Activated CD8-positive, alpha-beta memory T cell treated with anti-CD3 and anti-CD28 coated beads, Interleukin-2, amount 50 U/mL, for 1 hour (primary cell): ENCODE measurements at regions not wholly inside any gene's neighbourhood (a gene's known extent, or its start where the extent isn't known, plus 50 kb on each side); places are given as distances from the start of the nearest gene placed in this dataset.
"Not testable (repeated sequence)": the region's sequence is repeated elsewhere in the genome, so short reads cannot be mapped to it uniquely, and the experiment has no call there.

Experiments
- DNase-seq: peaks from one replicate; pipeline ENCODE4 v3.0.0-alpha.2; 2020; ENCODE audit errors: extremely low read depth

- not testable (repeated sequence) for DNase-seq
These were observed 206.9 kb downstream of the NPIPB11 start for GRCh38 chr16:29199626-29200025.

DNA sequence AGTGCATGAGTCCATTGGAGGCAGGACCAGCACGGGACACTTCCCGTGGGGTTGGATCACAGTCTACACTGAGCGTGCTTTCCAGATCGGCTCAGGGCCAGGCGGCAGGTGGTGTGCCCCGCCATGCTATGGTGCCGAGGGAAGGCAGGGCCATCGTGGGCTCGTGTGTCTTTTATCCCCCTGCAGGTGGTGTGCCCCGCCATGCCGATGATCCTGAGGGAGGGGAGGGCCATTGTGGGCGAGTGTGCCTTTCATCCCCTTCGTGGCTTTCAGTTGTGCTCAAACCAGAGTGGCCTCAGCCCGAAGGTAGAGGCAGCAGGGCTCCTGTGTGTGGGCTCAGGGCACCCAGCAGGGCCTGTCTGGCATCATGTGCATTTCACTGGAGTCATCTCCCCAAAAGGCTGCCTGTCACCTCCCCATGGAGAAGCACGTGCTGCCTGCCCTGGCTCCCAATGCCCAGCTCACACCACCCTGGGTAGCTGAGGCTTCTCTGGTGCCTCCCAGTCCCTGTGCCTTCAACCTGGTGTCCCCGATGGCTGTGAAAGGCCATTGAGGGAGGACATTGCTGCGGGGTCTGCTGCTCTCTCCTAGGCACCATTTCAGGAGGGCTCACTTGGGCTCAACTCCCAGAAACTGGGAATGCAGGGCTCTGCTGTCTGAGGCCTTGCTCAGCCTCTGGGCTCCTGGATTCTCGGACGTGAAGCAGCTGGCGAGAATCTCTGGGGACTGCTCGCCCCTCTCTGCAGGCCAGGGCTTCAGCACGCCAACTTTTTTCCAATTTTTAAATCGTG is 207.6 kb downstream of the NPIPB11 start:
- DNase-seq, result no peak

- no peak for DNase-seq
These were observed 208.3 kb downstream of the NPIPB11 start for GRCh38 chr16:29198231-29198630.

GRCh38 chr16:29197494-29198100 is 208.9 kb downstream of the NPIPB11 start:
- not testable (repeated sequence) for DNase-seq

DNA sequence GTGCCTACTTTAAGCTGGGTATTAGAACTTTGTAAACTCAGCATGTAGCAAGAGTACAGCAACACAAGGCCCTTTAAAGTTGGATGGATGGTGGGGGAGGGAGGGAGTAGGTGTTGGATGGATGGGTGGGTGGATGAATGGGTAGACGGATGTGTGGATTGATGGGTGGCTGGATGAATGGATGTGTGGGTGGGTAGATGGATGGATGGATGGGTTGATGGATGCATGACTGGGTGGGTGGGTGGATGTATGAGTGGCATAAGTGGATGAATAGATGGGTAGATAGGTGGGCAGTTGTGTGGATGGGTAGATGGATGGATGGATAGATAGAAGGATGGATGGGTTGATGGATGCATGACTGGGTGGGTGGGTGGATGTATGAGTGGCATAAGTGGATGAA is 209.8 kb downstream of the NPIPB11 start:
- DNase-seq, result not testable (repeated sequence)

DNA sequence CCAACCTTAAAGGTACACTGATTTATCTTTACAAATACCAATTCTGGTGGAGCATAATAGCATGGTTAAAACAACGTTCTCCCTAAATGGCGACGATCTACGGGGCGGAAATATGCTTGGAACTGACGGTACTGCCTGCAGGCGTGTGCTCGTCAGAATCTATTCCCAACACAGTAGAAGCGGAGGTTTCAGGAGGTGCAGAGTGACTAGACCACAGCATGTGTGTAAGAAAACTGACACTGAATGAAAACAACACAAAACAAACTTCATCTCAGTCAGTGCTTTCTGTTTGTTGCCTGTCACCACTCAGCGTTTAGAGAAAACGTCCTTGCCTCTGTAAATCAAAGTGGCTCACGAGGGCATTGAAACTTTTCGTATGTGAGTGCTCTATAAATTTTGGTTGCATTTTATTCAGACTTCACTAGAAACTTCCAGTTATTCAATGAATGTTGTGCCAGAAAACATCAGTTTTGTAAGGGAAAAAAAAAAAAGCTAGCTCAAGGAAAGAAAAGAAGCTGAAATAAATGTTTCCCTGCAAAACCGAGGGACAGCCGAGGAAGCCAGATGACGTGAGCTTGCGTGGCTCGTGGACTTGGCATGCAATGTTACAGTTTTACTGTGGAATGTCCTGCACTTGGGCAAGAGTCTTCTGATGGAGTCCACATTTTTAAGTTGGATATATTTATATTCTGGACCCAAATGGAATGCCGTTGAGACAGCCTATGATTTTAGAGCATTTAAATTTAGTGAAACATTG is 210.4 kb downstream of the LAT start:
- DNase-seq, result not testable (repeated sequence)

DNA sequence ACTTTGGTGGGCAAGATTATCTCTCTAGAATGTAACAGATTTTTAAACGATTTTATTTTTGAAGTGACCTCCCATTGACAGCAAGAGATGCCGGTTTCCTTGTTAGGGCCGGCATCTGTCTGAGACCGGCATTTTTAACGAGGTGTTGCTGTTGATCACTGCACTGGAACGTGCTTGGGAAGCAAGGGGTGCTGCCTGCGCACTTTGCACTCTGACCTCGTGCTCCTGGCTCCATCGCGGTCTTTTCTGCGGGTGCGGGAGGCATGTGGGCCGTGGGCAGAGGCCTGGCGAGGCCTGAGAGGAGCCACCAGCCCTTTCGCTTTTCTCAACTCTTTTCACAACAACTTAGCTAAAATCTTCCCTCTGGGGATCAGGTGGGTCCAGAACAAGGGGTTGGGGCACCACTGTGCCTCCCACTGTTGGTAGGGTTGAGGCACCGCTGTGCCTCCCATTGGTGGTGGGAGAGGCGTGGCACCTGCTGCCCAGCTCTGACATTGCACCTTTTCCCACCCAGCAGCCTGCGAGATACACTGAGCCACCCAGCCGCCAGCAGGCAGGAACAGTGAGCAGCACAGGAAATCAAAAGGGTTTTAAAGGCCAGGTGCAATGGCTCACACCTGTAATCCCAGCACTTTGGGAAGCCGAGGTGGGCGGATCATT is 209.5 kb downstream of the LAT start:
- not testable (repeated sequence) for DNase-seq

DNA sequence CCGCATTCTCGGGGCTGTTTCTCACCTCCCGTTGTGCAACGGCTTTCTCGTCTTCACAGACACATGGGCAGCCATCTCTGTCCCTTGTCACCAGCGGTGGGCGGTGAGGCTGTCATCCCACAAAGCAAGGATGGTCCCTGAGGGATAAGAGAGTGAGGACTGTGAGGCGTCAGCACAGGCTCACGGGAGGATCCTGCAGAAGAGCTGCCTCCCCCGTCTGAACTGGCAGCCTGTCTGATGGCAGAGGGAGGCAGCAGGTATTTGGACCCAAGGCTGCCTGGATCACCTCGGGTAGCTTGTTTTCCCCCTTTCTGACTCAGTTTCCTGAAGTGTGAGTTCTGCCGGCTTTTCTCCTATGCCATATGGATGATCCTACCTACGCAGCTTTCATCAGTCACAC is 208.8 kb downstream of the LAT start:
- DNase-seq, result not testable (repeated sequence)

DNA sequence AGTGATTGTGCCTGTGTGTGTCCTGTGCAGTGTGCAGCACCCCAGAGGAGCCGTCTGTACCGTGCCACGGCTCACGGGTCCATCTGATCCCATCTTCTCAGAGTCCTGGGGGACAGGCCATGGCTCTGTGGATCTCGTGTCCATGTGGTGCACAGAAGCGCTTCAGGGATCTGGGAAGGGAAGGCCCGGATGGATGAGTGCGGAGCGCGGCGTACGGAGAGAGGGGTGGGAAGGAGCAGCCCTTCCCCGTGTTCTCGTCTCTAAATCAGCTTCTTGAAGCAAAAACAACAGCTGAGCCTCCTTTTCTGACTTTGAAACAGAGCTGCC is 208.4 kb downstream of the LAT start:
- not testable (repeated sequence) for DNase-seq

DNA sequence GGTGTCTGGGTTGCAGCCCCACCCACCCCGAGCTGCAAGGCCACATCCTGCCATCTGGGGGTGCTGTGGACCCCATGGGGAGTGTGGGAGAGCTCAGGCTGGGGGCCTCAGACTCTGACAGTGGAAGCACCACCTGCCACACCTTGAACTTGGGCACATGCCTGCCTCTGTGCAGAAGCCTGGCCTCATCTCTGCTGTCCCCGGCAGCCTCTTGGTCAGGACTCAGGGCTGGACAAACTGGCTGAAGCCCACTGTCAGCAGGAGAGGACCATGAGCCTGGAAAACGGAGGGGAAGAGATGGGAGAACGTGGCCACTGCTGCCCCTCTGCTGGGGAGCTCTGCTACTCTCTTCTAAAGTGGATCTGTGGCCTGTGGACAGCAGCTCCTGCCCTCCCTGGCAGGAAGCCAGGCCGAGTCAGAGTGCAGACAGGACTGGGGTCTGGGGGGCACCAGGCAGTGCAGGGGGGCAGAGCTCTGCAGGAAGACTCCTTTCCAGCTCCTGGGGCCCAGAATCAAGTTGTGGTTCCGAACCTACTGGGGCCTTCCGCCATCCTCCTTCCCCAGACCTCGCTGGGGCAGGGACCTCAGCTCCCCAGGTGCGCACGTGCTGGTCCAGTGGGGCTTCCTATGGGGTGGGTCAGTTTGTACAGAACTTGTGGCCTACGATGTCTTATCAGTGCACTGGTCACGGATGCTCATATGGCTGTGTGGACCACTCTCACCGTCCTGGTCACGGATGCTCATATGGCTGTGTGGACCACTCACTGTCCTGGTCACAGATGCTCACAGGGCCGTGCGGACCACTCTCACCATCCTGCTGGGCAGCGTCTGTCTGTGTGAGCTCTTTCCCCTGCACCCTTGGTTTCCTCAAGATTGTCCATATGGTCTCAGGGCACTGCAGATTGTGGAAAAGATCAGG is 207.7 kb downstream of the LAT start:
- no peak for DNase-seq

GRCh38 chr16:29191636-29192180 is 206.9 kb downstream of the LAT start:
- DNase-seq, result not testable (repeated sequence)

DNA sequence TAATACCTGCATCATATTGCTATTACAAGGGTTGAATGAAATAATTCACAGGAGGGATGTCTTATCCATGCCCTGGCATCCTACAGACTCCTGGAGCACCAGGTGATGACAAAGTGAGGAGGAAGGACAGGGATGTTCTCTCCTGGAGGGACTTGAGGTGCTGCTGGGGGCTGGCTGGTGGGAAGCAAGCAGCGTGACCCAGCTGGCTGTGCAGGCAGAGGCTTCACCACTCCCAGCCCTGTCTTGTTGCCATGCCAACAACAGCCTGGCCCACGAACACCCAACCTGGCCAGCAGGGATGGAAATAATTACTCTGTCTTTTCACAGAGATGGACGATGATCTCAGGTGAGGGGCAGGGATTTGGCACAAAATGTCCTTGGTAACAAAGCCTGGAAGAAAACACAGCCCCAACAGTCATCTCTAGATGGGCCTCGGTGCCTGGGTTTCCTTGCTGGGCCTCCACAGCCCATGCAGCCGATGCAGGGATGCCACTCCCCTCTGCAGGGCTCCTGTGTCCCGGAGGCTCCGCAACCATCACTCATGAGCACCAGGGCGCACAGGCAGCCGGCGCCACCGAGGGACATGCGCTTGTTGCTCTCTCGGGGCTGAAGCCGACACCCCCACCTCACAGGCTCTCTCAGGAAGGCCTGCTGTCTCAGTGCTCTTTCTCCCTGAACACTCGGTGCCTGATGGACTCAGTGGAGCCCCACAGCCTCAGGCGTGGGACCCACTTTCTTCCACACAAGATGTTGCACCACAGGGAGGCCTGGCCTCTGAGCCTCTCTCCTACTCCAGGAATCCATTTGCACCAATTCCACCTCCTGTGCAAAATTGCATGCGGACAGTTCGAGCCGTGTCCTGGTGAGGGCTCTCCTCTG is 205.9 kb downstream of the LAT start:
- DNase-seq, result not testable (repeated sequence)

DNA sequence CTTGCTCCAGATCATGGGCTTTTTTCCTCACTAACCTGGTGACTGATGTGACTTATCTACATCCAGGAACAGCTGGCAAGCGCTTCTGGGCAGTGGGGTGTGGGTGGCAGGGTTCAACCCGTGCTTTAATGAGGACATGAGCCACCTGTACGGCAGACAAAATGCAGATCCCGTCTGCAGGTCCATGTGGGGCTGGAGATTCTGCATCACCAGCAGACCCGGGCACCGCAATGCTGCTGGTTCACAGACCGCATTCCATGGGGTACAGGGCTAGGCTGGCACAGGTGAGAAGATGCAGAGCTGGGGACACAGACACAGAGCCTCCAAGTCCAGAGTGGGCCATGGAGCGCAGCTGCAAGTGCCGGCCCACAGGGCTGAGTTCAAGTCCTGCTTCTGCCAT is 204.0 kb downstream of the LAT start:
- DNase-seq, result not testable (repeated sequence)

DNA sequence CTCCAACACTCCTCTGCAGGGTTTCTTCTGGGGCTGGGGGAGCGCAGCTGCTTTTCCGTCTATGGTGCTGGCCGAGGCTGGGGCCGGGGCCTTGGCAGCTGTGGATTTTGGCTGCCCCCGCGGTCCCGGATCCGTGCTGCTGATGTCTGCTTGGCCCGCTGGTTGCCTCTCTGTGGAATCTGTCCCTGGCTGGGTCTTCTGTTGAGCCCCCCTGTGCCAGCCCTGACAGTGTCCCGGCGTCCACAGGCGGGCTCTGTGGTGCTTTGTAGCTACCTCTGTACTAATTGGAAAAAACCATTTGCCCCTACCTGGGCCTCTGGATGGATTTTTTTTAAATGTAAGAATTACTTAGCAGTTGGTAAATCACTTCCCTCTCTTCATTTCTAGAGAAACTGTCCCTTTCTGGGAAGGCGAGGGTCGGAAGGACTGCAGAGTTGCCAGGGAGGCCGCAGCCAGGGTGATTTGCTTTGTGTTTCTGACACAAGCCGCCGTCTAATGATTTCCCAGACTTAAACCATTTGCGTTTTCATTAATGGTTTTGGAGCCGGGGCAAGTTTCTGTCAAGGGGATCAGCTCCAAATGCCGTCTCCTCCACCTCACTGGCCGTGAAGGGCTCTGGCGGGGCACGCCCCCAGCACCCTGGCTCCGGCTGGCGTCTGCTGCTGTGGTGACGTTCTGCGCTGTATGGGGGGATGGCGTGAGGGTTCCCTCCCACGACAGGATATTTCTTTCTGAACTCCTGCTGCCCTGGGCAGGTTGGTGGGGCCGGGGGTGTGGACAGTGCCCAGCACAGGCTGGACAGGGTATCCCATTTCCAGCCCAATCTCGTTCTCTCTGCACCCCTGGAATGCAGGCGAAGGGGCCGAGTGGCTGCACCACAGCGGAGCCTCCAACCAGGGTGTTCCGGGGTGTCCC is 201.7 kb downstream of the LAT start:
- DNase-seq, result not testable (repeated sequence)

DNA sequence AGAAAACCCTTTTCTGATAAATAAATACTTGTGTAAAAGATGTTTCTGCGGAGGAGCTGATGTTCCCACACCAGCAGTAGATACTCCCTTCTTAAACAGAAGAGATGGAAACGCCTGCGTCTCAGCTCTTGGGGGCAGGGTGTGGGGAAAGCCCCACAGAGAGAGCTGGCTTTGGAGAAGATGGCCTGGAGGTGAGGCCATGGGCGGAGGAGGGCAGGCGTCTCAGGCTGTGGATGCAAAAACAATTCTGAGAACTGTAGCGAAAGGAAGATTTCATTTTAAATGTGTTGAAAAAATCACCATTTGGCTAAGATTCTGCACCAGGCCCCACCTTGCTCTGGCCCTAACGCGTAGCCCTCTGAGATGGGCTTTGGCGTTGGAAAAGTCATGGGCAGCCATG is 201.0 kb downstream of the LAT start:
- DNase-seq, result not testable (repeated sequence)

DNA sequence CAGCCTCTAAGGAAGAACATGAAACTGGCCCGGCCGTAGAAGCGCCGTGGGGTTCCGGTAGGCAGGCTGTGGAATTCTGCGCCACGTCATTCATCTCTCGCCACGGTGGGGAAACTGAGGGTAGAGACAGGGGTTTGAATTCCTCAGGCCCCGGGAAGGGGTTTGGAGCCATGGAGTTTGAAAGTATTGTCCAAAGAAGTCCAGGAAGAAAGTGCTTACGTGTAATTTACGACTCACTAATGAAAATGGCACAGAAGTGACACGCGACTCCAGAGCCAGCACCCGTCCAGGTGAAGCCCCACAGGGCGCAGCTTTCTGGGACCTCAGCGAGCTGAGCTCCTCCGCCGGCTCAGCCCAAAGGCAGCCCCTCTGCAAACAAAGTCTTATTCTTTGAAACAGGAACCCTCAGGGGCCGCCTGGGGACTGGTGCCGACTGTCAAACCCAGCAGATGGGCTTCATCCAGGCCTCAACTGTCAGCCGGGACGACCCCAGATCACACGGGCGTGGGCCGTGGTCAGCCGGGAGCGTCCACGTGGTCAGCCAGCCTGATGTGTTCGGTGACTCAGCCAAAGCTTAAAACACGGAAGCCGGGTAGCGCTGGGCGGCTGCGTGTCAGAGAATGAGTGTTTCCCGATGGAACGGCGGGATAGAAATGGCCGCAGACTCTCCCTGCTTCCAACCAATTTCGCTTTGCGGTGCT is 200.0 kb downstream of the LAT start:
- DNase-seq, result not testable (repeated sequence)

DNA sequence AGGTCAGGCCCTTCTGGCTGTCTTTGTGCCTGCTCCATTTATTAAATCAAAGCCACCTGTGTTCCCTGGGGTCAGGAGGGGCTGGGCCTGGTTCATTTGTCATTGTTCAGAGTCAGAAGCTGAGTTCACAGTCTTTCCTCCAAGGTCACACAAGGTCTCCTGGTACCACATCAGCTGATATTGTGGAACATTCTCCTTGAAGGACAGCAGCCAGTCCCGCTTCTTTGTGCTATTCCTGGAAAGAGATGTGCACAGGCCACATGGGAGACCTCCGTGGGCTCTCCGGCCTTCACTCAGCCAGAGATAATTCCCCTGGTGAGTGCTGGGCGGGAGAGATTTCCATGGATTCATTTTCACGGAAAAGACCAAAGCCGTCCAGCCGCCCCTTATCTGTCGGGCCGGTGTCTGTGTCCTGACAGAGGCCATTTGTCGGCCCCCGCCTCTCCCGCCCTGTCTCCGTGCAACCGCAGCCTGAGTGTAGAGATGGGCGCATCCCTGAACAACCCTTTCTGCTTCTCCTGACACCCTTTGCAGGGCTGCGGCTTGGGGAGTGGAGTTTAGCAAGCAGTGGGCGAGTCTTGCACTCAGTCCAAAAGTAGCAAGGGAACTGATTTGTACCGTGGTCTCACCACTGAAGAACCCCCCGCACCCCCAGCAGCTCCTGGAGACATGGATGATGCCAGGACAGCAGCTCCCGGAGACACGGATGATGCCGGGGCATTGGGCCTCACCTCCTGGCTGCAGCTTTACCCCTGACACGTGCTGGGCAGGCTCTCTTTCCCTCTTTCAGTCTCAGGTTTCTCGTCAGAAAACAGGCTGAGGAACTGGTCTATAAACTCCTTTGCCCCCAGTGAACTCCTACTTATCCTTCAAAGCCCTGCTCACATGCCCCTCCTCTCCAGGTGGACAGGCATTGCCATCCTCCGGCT is 198.4 kb downstream of the LAT start:
- DNase-seq, result not testable (repeated sequence)
